ENCODE measurements at regions not wholly inside any gene's neighbourhood (a gene's known extent, or its start where the extent isn't known, plus 50 kb on each side); places are given as distances from the start of the nearest gene placed in this dataset.

DNA sequence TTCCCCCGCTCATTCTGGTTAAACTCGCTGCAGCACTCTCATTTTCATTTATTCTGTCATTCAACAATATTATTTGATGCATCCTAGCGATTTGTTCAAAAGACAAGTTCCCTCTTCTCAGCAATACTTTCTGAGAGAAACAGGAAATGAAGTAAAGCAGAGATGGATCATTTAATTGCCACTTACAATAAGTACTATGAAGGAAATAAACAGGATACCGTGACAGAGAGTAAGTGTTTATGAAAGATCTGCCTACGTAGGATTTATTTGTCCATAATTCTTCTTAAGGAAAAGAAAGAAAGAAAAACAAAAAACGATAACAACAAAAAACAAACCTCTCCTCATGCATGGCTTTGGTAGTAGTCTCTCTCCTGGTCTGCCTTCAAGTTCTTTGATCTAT, 406.8 kb upstream of the ZNF608 start:
- WGBS, 2 donors (ENCODE audit: low coverage in 1 of 2), result 44 to 57% methylated on average over 6 of the region's 6 CpGs
- intact Hi-C loops (cut with DNase I; ENCODE audit: low total_unique reads), result no loop called here
- Histone ChIP-seq H3K4me1 (no peaks in the 10 kb centered on the region), H3K27me3 (no peaks in the 10 kb centered on the region), H3K4me3 (no peak overlapping the region), H3K9me3 (no peaks in the 10 kb centered on the region), H3K27ac (no peak overlapping the region), H3K36me3 (no peaks in the 10 kb centered on the region)
- in situ Hi-C loops (cut with MboI; ENCODE audit: low pct_ligation_motif_present in 1 of 4, low pct_unique_long_range_greater_than_20kb in 1 of 4, low sequenced_read_pairs in 3 of 4), result no loop called here
- TF ChIP-seq POLR2AphosphoS5 (IDR thresholded peaks at IDR 0.05) (no peak), POLR2A (IDR thresholded peaks at IDR 0.05) (no peak), EP300 (IDR thresholded peaks at IDR 0.05; ENCODE audit: low read depth) (no peak)
- TF ChIP-seq, protein P1, sequence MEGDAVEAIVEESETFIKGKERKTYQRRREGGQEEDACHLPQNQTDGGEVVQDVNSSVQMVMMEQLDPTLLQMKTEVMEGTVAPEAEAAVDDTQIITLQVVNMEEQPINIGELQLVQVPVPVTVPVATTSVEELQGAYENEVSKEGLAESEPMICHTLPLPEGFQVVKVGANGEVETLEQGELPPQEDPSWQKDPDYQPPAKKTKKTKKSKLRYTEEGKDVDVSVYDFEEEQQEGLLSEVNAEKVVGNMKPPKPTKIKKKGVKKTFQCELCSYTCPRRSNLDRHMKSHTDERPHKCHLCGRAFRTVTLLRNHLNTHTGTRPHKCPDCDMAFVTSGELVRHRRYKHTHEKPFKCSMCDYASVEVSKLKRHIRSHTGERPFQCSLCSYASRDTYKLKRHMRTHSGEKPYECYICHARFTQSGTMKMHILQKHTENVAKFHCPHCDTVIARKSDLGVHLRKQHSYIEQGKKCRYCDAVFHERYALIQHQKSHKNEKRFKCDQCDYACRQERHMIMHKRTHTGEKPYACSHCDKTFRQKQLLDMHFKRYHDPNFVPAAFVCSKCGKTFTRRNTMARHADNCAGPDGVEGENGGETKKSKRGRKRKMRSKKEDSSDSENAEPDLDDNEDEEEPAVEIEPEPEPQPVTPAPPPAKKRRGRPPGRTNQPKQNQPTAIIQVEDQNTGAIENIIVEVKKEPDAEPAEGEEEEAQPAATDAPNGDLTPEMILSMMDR (IDR thresholded peaks at IDR 0.05), result no peak
- no peak for DNase-seq

GRCh38 chr5:125154301-125155110, 408.1 kb upstream of the ZNF608 start:
- intact Hi-C loops (cut with DNase I; ENCODE audit: low total_unique reads), result no loop called here
- no peak overlapping the region for H3K4me3 ChIP-seq
- no peaks in the 10 kb centered on the region for H3K27me3 ChIP-seq
- TF ChIP-seq, protein P1 (IDR thresholded peaks at IDR 0.05), result no peak
- no peak for TF ChIP-seq EP300 (IDR thresholded peaks at IDR 0.05; ENCODE audit: low read depth)
- no peak for TF ChIP-seq POLR2AphosphoS5 (IDR thresholded peaks at IDR 0.05)
- TF ChIP-seq POLR2A (IDR thresholded peaks at IDR 0.05), result no peak
- H3K4me1 ChIP-seq, result no peaks in the 10 kb centered on the region
- no peak for DNase-seq
- H3K9me3 ChIP-seq, result no peaks in the 10 kb centered on the region
- H3K27ac ChIP-seq, result no peak overlapping the region
- WGBS, 2 donors (ENCODE audit: low coverage in 1 of 2), result 0% methylated on average over 1 of the region's 1 CpG
- in situ Hi-C loops (cut with MboI; ENCODE audit: low pct_ligation_motif_present in 1 of 4, low pct_unique_long_range_greater_than_20kb in 1 of 4, low sequenced_read_pairs in 3 of 4), result no loop called here
- no peaks in the 10 kb centered on the region for H3K36me3 ChIP-seq

DNA sequence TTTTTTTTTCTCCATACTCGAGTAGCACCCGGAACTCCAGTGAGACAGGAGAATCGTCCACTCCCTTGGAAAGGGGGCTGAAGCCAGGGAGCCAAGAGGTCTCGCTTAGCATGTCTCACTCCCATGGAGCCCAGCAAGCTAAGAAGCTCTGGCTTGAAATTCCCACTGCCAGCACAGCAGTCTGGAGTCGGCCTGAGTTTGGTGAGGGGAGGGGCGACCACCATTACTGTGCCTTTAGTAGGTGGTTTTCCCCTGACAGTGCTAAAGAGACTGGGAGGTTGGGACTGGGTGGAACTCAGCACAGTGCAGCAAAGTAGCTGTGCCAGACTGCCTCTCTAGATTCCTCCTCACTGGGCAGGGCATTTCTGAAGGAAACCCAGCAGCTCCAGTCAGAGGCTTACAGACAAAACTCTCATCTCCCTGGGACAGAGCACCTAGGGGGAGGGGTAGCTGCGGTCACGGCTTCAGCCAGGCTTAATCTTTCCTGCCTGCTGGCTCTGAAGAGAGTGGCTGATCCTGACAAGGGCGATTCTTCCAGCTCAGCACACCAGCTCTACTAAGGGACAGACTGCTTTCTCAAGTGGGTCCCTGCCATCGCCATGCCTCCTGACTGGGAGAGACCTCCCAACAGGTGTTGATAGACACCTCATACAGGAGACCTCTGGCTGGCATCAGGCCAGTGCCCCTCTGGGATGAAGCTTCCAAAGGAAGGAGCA, 414.5 kb upstream of the ZNF608 start:
- in situ Hi-C loops (cut with MboI; ENCODE audit: low pct_ligation_motif_present in 1 of 4, low pct_unique_long_range_greater_than_20kb in 1 of 4, low sequenced_read_pairs in 3 of 4), result no loop called here
- Histone ChIP-seq H3K36me3 (no peaks in the 10 kb centered on the region), H3K4me3 (no peak overlapping the region), H3K9me3 (peaks cover 3 to 7% of the 10 kb centered on the region in 2 donors), H3K4me1 (no peaks in the 10 kb centered on the region), H3K27ac (no peak overlapping the region), H3K27me3 (no peaks in the 10 kb centered on the region)
- intact Hi-C loops (cut with DNase I; ENCODE audit: low total_unique reads), result no loop called here
- 83% methylated on average over 9 of the region's 10 CpGs; no CpG with 5 or more reads in 1 of the 2 donors for WGBS, 2 donors (ENCODE audit: low coverage in 1 of 2)
- no peak for DNase-seq
- TF ChIP-seq, protein P1 (IDR thresholded peaks at IDR 0.05), result no peak
- TF ChIP-seq EP300 (IDR thresholded peaks at IDR 0.05; ENCODE audit: low read depth), result no peak
- TF ChIP-seq POLR2AphosphoS5 (IDR thresholded peaks at IDR 0.05), result no peak
- TF ChIP-seq POLR2A (IDR thresholded peaks at IDR 0.05), result no peak

- Histone ChIP-seq H3K27ac (no peak overlapping the region), H3K36me3 (no peaks in the 10 kb centered on the region), H3K9me3 (peaks cover 3 to 13% of the 10 kb centered on the region in 2 donors), H3K4me3 (no peak overlapping the region), H3K4me1 (no peaks in the 10 kb centered on the region), H3K27me3 (no peaks in the 10 kb centered on the region)
- intact Hi-C loops (cut with DNase I; ENCODE audit: low total_unique reads) (no loop called here), in situ Hi-C loops (cut with MboI; ENCODE audit: low pct_ligation_motif_present in 1 of 4, low pct_unique_long_range_greater_than_20kb in 1 of 4, low sequenced_read_pairs in 3 of 4) (no loop called here)
- DNase-seq, result no peak
- TF ChIP-seq POLR2A (IDR thresholded peaks at IDR 0.05) (no peak), POLR2AphosphoS5 (IDR thresholded peaks at IDR 0.05) (no peak), EP300 (IDR thresholded peaks at IDR 0.05; ENCODE audit: low read depth) (no peak)
- TF ChIP-seq, protein P1 (IDR thresholded peaks at IDR 0.05), result no peak
- 89 to 100% methylated on average over 1 of the region's 1 CpG for WGBS, 2 donors (ENCODE audit: low coverage in 1 of 2)
Measured at GRCh38 chr5:125162714-125163113, 416.3 kb upstream of the ZNF608 start.
